ENCODE measurements at regions not wholly inside any gene's neighbourhood (a gene's known extent, or its start where the extent isn't known, plus 50 kb on each side); places are given as distances from the start of the nearest gene placed in this dataset.

DNA sequence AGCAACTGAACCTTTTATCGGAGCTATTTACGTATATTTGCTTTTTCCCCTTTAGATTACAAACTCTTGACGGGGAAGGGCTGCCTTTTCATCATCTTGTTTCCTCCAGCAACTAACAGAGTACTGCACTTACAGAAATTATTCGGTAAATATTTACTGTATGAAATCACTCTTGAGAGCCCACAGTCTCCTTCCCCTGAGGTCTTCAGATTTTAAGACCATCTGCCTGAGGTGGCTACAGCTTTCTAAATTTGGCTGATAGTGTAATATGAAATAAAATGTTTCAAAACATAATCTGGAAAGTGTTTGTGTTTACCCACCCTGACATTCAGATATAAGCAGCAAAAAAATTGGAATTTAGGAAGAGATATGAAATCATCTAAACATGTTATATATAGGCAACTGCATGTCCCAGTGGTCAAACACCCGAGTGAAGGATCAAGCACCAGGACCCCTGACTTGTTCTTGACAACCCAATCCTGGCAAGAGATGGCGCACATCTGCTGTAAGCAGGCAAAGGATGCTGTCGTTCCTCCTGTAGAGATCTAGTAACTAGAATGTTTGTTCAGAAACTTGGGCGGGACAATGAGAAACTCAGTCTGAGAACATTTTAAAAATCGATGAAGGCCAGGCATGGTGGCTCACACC, 60.9 kb downstream of the SIPA1L2 start:
- ChIA-PET POLR2A (no interaction called here), CTCF (interaction anchor here (0.6 to 1.2 kb wide), 2 partner anchors 13 to 1765 kb away, joined by 4 to 5 read pairs; no protein-coding TSS in a partner anchor)
- H3K9me2 ChIP-seq = no peaks in the 10 kb centered on the region
- H3K27ac ChIP-seq (ENCODE audit: low read depth in 2 of 2, low read length in 1 of 2) = no peak overlapping the region
- H3K4me1 ChIP-seq (ENCODE audit: control insufficient read depth in 1 of 2, insufficient read depth in 2 of 2, low read depth in 1 of 2, low read length in 1 of 2) = no peaks in the 10 kb centered on the region; a peak in 2 of 4 replicates
- TF ChIP-seq EP300 (IDR thresholded peaks at IDR 0.05; ENCODE audit: borderline replicate concordance in 1 of 2, low read depth in 1 of 2, low read length in 1 of 2) (no peak), FOSL2 (IDR thresholded peaks at IDR 0.05; ENCODE audit: borderline replicate concordance, low read depth) (no peak), ELF1 (IDR thresholded peaks at IDR 0.05) (no peak), FOXJ3 (CRISPR knock-in tag; IDR thresholded peaks at IDR 0.05) (no peak), JUND (IDR thresholded peaks at IDR 0.05) (no peak), TAF1 (IDR thresholded peaks at IDR 0.05; ENCODE audit: borderline replicate concordance, low read depth, low read length) (no peak), SIN3A (IDR thresholded peaks at IDR 0.05; ENCODE audit: borderline replicate concordance, low read depth, low read length) (no peak), TEAD4 (IDR thresholded peaks at IDR 0.05; ENCODE audit: borderline replicate concordance, insufficient read depth) (no peak), GATA2 (CRISPR knock-in tag; IDR thresholded peaks at IDR 0.05) (no peak), TCF12 (IDR thresholded peaks at IDR 0.05) (no peak), SMC3 (IDR thresholded peaks at IDR 0.05; ENCODE audit: low read depth, low read length) (no peak), RAD21 (IDR thresholded peaks at IDR 0.05; ENCODE audit: low read length) (no peak), CHD2 (IDR thresholded peaks at IDR 0.05; ENCODE audit: low read length, partially characterized antibody) (no peak)
- TF ChIP-seq, protein P1, sequence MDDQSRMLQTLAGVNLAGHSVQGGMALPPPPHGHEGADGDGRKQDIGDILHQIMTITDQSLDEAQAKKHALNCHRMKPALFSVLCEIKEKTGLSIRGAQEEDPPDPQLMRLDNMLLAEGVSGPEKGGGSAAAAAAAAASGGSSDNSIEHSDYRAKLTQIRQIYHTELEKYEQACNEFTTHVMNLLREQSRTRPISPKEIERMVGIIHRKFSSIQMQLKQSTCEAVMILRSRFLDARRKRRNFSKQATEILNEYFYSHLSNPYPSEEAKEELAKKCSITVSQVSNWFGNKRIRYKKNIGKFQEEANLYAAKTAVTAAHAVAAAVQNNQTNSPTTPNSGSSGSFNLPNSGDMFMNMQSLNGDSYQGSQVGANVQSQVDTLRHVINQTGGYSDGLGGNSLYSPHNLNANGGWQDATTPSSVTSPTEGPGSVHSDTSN (IDR thresholded peaks at IDR 0.05) = no peak
- TF ChIP-seq, protein P2, sequence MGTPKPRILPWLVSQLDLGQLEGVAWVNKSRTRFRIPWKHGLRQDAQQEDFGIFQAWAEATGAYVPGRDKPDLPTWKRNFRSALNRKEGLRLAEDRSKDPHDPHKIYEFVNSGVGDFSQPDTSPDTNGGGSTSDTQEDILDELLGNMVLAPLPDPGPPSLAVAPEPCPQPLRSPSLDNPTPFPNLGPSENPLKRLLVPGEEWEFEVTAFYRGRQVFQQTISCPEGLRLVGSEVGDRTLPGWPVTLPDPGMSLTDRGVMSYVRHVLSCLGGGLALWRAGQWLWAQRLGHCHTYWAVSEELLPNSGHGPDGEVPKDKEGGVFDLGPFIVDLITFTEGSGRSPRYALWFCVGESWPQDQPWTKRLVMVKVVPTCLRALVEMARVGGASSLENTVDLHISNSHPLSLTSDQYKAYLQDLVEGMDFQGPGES (IDR thresholded peaks at IDR 0.05; ENCODE audit: low read depth, low read length) = no peak
- TF ChIP-seq, protein P3, sequence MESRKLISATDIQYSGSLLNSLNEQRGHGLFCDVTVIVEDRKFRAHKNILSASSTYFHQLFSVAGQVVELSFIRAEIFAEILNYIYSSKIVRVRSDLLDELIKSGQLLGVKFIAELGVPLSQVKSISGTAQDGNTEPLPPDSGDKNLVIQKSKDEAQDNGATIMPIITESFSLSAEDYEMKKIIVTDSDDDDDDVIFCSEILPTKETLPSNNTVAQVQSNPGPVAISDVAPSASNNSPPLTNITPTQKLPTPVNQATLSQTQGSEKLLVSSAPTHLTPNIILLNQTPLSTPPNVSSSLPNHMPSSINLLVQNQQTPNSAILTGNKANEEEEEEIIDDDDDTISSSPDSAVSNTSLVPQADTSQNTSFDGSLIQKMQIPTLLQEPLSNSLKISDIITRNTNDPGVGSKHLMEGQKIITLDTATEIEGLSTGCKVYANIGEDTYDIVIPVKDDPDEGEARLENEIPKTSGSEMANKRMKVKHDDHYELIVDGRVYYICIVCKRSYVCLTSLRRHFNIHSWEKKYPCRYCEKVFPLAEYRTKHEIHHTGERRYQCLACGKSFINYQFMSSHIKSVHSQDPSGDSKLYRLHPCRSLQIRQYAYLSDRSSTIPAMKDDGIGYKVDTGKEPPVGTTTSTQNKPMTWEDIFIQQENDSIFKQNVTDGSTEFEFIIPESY (IDR thresholded peaks at IDR 0.05; ENCODE audit: borderline replicate concordance, low read depth) = no peak
- H3K4me2 ChIP-seq = no peak overlapping the region
- H3F3A ChIP-seq (replicated peaks; ENCODE audit: insufficient read depth) = no peaks in the 10 kb centered on the region
- no peaks in the 10 kb centered on the region for H3K27me3 ChIP-seq (ENCODE audit: insufficient read depth)
- no peaks in the 10 kb centered on the region for H4K20me1 ChIP-seq (ENCODE audit: insufficient read depth)
- H3K4me3 ChIP-seq (ENCODE audit: low read depth in 2 of 2, low read length in 1 of 2) = no peak overlapping the region
- DNase-seq = no peak
- H3K9ac ChIP-seq = no peak overlapping the region
- 72% methylated on average over 9 of the region's 9 CpGs for WGBS (ENCODE audit: low lambda C conversion rate)
- H3K79me2 ChIP-seq (ENCODE audit: insufficient read depth) = no peaks in the 10 kb centered on the region
- H3K9me3 ChIP-seq = no peaks in the 10 kb centered on the region
- H3K36me3 ChIP-seq (replicated peaks in 1 of 2; ENCODE audit: control insufficient read depth in 1 of 2, insufficient read depth in 2 of 2, low read length in 1 of 2) = no peaks in the 10 kb centered on the region
- no peak overlapping the region for H2AFZ ChIP-seq (ENCODE audit: low read depth)

Data from SK-N-SH (cell line).